LNCAP (cell line): ENCODE measurements at regions not wholly inside any gene's neighbourhood (a gene's known extent, or its start where the extent isn't known, plus 50 kb on each side); places are given as distances from the start of the nearest gene placed in this dataset.

Experiments used
- CTCF ChIP-seq: fragments of 450-650 bp; IDR thresholded peaks from 2 replicates; pipeline ENCODE4 v1.5.1; 2017; ENCODE audit warnings: mild to moderate bottlenecking

- TF ChIP-seq CTCF, result no peak
Measured at GRCh38 chr6:110532431-110532830, 56.0 kb upstream of the SLC22A16 start.

GRCh38 chr6:110530671-110531070 lies 54.3 kb upstream of the SLC22A16 start:
- TF ChIP-seq CTCF, result no peak

GRCh38 chr6:110529907-110530306 lies 53.5 kb upstream of the SLC22A16 start:
- no peak for TF ChIP-seq CTCF

- TF ChIP-seq CTCF, result no peak
Measured at GRCh38 chr6:110529355-110529754, 52.9 kb upstream of the SLC22A16 start.

- no peak for TF ChIP-seq CTCF
Measured at GRCh38 chr6:110528930-110529325, 52.5 kb upstream of the SLC22A16 start.

GRCh38 chr6:110528101-110528929 lies 51.9 kb upstream of the SLC22A16 start:
- TF ChIP-seq CTCF, result peak; percentile 86

GRCh38 chr6:110527516-110527915 lies 51.1 kb upstream of the SLC22A16 start:
- TF ChIP-seq CTCF, result no peak
